ENCODE measurements at regions not wholly inside any gene's neighbourhood (a gene's known extent, or its start where the extent isn't known, plus 50 kb on each side); places are given as distances from the start of the nearest gene placed in this dataset.

- no peak for DNase-seq
These were observed 60.1 kb upstream of the ASXL3 start for GRCh38 chr18:33517950-33518349.

GRCh38 chr18:33513027-33513426 is 65.0 kb upstream of the ASXL3 start:
- no peak for DNase-seq

- no peak for DNase-seq
These were observed 66.5 kb upstream of the CCDC178 start for GRCh38 chr18:33507019-33507418.

GRCh38 chr18:33505798-33506197 is 65.3 kb upstream of the CCDC178 start:
- DNase-seq: no peak

GRCh38 chr18:33505297-33505696 is 64.8 kb upstream of the CCDC178 start:
- DNase-seq: no peak

- peak in 1 of 2 experiments; percentile 3 for DNase-seq
These were observed 54.8 kb upstream of the CCDC178 start for GRCh38 chr18:33495278-33495677.
